ENCODE measurements at regions not wholly inside any gene's neighbourhood (a gene's known extent, or its start where the extent isn't known, plus 50 kb on each side); places are given as distances from the start of the nearest gene placed in this dataset.

DNA sequence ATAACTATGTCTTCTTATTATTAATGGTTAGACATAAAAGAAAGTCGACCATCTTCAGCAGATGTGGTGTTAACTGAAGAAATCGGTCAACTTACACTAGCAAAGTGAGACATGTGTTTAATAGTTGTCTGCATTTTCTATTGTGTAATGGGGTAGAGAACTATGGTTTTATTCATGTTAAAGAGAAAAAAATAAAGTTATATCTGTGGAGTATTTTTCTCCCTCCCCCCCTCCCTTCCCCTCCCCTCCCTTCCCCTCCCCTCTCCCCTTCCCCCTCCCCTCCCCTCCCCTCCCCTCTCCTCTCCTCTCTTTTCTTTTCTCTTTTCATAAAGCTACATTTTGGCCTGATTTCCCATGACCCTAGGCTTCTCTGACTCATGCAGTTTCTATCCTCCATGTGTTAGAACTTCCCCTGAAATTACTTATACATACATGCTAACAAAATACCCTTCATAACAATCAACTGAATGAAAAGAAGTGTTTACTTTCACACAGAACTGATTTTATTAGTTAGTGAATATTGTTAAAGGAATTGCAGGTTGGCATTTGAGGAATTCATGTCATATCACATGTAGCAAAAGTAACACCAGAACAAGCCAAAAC lies 1431.0 kb upstream of the ATXN8OS start:
- no peaks in the 10 kb centered on the region for H3K4me1 ChIP-seq (ENCODE audit: control insufficient read depth, low read length)
- TF ChIP-seq EZH2phosphoT487 (IDR thresholded peaks at IDR 0.05; ENCODE audit: borderline replicate concordance, low read length) (no peak), CTCF (IDR thresholded peaks at IDR 0.05; ENCODE audit: low read depth, low read length, poor library complexity, severe bottlenecking) (no peak)
- no peaks in the 10 kb centered on the region for H3K9me2 ChIP-seq (replicated peaks; ENCODE audit: control insufficient read depth, low read length)
- H3K27ac ChIP-seq (ENCODE audit: low read depth, low read length): no peak overlapping the region
- H3K27me3 ChIP-seq (ENCODE audit: control insufficient read depth, low read length): no peaks in the 10 kb centered on the region
- no peaks in the 10 kb centered on the region for H3F3A ChIP-seq (ENCODE audit: control insufficient read depth, insufficient read depth)
- no peaks in the 10 kb centered on the region for H3K79me2 ChIP-seq (ENCODE audit: control insufficient read depth, low read length)
- H3K4me2 ChIP-seq (ENCODE audit: low read length): no peak overlapping the region
- no peaks in the 10 kb centered on the region for H4K20me1 ChIP-seq (ENCODE audit: control insufficient read depth, insufficient read depth, low read depth, low read length)
- H3K4me3 ChIP-seq (ENCODE audit: low read length): no peak overlapping the region
- no peaks in the 10 kb centered on the region for H3K36me3 ChIP-seq (ENCODE audit: control insufficient read depth, low read length)
- no peaks in the 10 kb centered on the region for H3K9me3 ChIP-seq (ENCODE audit: control insufficient read depth, insufficient read depth, low read length)

DNA sequence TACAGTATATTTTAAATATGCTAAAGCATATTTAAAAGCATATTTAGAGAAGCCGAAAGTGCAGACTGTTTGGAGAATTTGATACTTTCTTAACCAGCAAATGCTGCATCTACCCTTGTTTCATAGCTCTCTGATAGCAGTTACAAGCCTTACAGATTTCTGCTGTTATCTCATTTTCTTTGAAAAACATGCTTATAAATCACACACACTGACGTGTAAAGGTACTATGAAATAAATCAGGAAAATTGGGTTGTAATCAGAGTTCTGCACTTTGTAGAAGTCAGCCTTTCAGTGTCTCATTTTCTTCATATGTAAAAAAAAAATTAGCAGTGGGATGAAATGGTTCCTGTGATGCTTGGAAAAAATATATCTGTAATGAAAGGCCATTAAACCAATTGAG lies 1432.4 kb upstream of the ATXN8OS start:
- no peaks in the 10 kb centered on the region for H3K79me2 ChIP-seq (ENCODE audit: control insufficient read depth, low read length)
- no peaks in the 10 kb centered on the region for H4K20me1 ChIP-seq (ENCODE audit: control insufficient read depth, insufficient read depth, low read depth, low read length)
- H3K27ac ChIP-seq (ENCODE audit: low read depth, low read length): no peak overlapping the region
- no peaks in the 10 kb centered on the region for H3F3A ChIP-seq (ENCODE audit: control insufficient read depth, insufficient read depth)
- no peaks in the 10 kb centered on the region for H3K9me3 ChIP-seq (ENCODE audit: control insufficient read depth, insufficient read depth, low read length)
- H3K27me3 ChIP-seq (ENCODE audit: control insufficient read depth, low read length): no peaks in the 10 kb centered on the region
- TF ChIP-seq CTCF (IDR thresholded peaks at IDR 0.05; ENCODE audit: low read depth, low read length, poor library complexity, severe bottlenecking) (no peak), EZH2phosphoT487 (IDR thresholded peaks at IDR 0.05; ENCODE audit: borderline replicate concordance, low read length) (no peak)
- no peaks in the 10 kb centered on the region for H3K4me1 ChIP-seq (ENCODE audit: control insufficient read depth, low read length)
- no peaks in the 10 kb centered on the region for H3K36me3 ChIP-seq (ENCODE audit: control insufficient read depth, low read length)
- no peaks in the 10 kb centered on the region for H3K9me2 ChIP-seq (replicated peaks; ENCODE audit: control insufficient read depth, low read length)
- H3K4me3 ChIP-seq (ENCODE audit: low read length): no peak overlapping the region
- H3K4me2 ChIP-seq (ENCODE audit: low read length): no peak overlapping the region

DNA sequence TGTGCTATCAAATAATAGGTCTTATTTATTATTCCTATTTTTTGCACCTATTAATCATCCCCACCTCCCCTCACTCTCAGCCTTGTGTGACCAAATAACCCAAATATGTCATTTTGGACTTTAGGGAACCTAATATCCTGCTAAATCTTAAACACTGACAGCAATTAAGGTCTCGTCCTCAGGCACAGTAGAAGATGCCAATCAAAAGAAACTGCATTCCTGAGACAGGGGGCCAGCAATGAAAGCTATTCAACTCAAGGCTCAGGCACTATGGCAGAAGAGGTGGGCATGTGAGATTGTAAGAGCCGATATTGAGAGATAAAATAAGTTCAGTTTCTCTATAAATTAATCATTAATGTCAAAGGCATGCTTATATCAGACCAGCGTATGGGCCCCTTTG lies 1437.7 kb upstream of the PCDH9 start:
- Histone ChIP-seq H3K27me3 (ENCODE audit: control insufficient read depth, low read length) (no peaks in the 10 kb centered on the region), H3K27ac (ENCODE audit: low read depth, low read length) (no peak overlapping the region), H4K20me1 (ENCODE audit: control insufficient read depth, insufficient read depth, low read depth, low read length) (no peaks in the 10 kb centered on the region), H3K79me2 (ENCODE audit: control insufficient read depth, low read length) (no peaks in the 10 kb centered on the region), H3K4me2 (ENCODE audit: low read length) (no peak overlapping the region), H3K36me3 (ENCODE audit: control insufficient read depth, low read length) (no peaks in the 10 kb centered on the region), H3F3A (ENCODE audit: control insufficient read depth, insufficient read depth) (no peaks in the 10 kb centered on the region), H3K9me2 (replicated peaks; ENCODE audit: control insufficient read depth, low read length) (no peaks in the 10 kb centered on the region), H3K4me3 (ENCODE audit: low read length) (no peak overlapping the region), H3K9me3 (ENCODE audit: control insufficient read depth, insufficient read depth, low read length) (no peaks in the 10 kb centered on the region), H3K4me1 (ENCODE audit: control insufficient read depth, low read length) (no peaks in the 10 kb centered on the region)
- TF ChIP-seq EZH2phosphoT487 (IDR thresholded peaks at IDR 0.05; ENCODE audit: borderline replicate concordance, low read length) (no peak), CTCF (IDR thresholded peaks at IDR 0.05; ENCODE audit: low read depth, low read length, poor library complexity, severe bottlenecking) (no peak)

Data from DOHH2 (cell line).